Astrocyte (in vitro differentiated cells and primary cell): ENCODE measurements at regions not wholly inside any gene's neighbourhood (a gene's known extent, or its start where the extent isn't known, plus 50 kb on each side); places are given as distances from the start of the nearest gene placed in this dataset.

Experiments
- DNase-seq: peaks from one replicate; pipeline ENCODE4 v3.0.0-alpha.2; 2010; ENCODE audit warnings: low read depth
- FAIRE-seq: peaks from 2 replicates; lab custom pipeline; 2011; peaks lifted over from hg19 to GRCh38; lab: Jason Lieb, UNC
- H2AFZ ChIP-seq: 2 replicates; pipeline ENCODE4 v1.6.0; 2012; ENCODE audit warnings: low read depth, low read length, inconsistent platforms
- H3K27ac ChIP-seq: 2 replicates; pipeline ENCODE4 v1.5.1; 2011; ENCODE audit warnings: low read depth, low read length, inconsistent platforms
- H3K27me3 ChIP-seq: 2 replicates; pipeline ENCODE4 v1.6.0; 2011; ENCODE audit warnings: low read length, inconsistent platforms; ENCODE audit not compliant: insufficient read depth
- H3K36me3 ChIP-seq: 2 replicates; pipeline ENCODE4 v1.5.1; 2011; ENCODE audit warnings: low read length, inconsistent platforms; ENCODE audit not compliant: insufficient read depth
- H3K4me1 ChIP-seq: 2 replicates; pipeline ENCODE4 v1.5.1; 2011; ENCODE audit warnings: low read length, inconsistent platforms; ENCODE audit not compliant: insufficient read depth
- H3K4me2 ChIP-seq: 2 replicates; pipeline ENCODE4 v1.6.0; 2012; ENCODE audit warnings: low read length, inconsistent platforms
- H3K4me3 ChIP-seq: 2 replicates; pipeline ENCODE4 v1.5.1; 2011; ENCODE audit warnings: low read depth, mild to moderate bottlenecking, low read length, inconsistent platforms; ENCODE audit not compliant: insufficient read depth
- H3K79me2 ChIP-seq: 2 replicates; pipeline ENCODE4 v1.6.0; 2012; ENCODE audit warnings: mild to moderate bottlenecking, low read length, inconsistent platforms; ENCODE audit not compliant: insufficient read depth
- H3K9ac ChIP-seq: 2 replicates; pipeline ENCODE4 v1.6.0; 2012; ENCODE audit warnings: mild to moderate bottlenecking, low read length, inconsistent platforms
- H3K9me3 ChIP-seq: 2 replicates; pipeline ENCODE4 v1.5.1; 2012; ENCODE audit warnings: low read depth, mild to moderate bottlenecking, low read length, inconsistent platforms; ENCODE audit not compliant: insufficient read depth
- H4K20me1 ChIP-seq: 2 replicates; pipeline ENCODE4 v1.6.0; 2012; ENCODE audit warnings: low read length, inconsistent platforms; ENCODE audit not compliant: insufficient read depth
- H3K27ac Mint-ChIP-seq: one replicate; pipeline ENCODE4 v1.8.0; 2021; ENCODE audit warnings: mild to moderate bottlenecking, mixed read lengths; ENCODE audit not compliant: unreplicated experiment
- H3K27me3 Mint-ChIP-seq: one replicate; pipeline ENCODE4 v1.8.0; 2021; ENCODE audit warnings: low read depth, mixed read lengths; ENCODE audit not compliant: unreplicated experiment
- H3K36me3 Mint-ChIP-seq: one replicate; pipeline ENCODE4 v1.8.0; 2021; ENCODE audit warnings: low read depth, mixed read lengths; ENCODE audit not compliant: unreplicated experiment
- H3K4me1 Mint-ChIP-seq: one replicate; pipeline ENCODE4 v1.8.0; 2021; ENCODE audit warnings: low read depth, mixed read lengths; ENCODE audit not compliant: unreplicated experiment
- H3K4me3 Mint-ChIP-seq: one replicate; pipeline ENCODE4 v1.8.0; 2021; ENCODE audit warnings: mild to moderate bottlenecking, moderate library complexity, mixed read lengths; ENCODE audit not compliant: unreplicated experiment
- H3K9me3 Mint-ChIP-seq: one replicate; pipeline ENCODE4 v1.8.0; 2021; ENCODE audit warnings: mild to moderate bottlenecking, mixed read lengths; ENCODE audit not compliant: unreplicated experiment
- EZH2 ChIP-seq: IDR thresholded peaks from 2 replicates; pipeline ENCODE4 v1.6.1; 2012; ENCODE audit warnings: mild to moderate bottlenecking, low read length, inconsistent platforms; ENCODE audit not compliant: insufficient read depth
- TF ChIP-seq, protein P1 (sequence below): IDR thresholded peaks from 2 replicates; pipeline ENCODE4 v1.5.1; 2011; ENCODE audit warnings: low read depth, mild to moderate bottlenecking, inconsistent platforms, low read length, moderate library complexity; ENCODE audit not compliant: insufficient read depth

DNA sequence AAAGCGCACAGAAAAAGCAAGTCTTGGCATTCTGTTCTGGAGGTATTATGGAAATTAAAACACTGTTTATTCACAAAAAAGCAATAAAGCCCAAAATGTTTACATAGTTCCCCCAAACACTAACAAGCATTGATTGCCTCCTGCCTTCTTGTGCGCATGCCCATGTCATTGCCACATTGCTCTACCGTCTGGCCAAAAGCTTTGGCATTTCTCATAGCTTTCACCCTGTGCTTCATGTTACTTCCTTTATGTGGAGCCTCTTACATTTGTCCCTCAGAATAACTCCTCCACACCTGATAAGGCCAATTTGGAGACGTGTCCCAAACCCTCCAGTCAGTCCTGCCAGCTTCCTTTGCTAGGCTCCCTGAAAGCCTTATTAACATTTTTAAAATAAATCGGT lies 680.8 kb downstream of the GBE1 start:
- H3K27ac Mint-ChIP-seq = no peak overlapping the region
- H3K36me3 Mint-ChIP-seq = no peaks in the 10 kb centered on the region
- FAIRE-seq = no peak
- no peak overlapping the region for H3K27ac ChIP-seq
- H3K4me1 ChIP-seq = no peaks in the 10 kb centered on the region
- no peak overlapping the region for H3K9ac ChIP-seq
- H4K20me1 ChIP-seq = no peaks in the 10 kb centered on the region
- H2AFZ ChIP-seq = no peak overlapping the region
- no peaks in the 10 kb centered on the region for H3K27me3 Mint-ChIP-seq
- no peaks in the 10 kb centered on the region for H3K79me2 ChIP-seq
- TF ChIP-seq EZH2 = no peak
- TF ChIP-seq, protein P1, sequence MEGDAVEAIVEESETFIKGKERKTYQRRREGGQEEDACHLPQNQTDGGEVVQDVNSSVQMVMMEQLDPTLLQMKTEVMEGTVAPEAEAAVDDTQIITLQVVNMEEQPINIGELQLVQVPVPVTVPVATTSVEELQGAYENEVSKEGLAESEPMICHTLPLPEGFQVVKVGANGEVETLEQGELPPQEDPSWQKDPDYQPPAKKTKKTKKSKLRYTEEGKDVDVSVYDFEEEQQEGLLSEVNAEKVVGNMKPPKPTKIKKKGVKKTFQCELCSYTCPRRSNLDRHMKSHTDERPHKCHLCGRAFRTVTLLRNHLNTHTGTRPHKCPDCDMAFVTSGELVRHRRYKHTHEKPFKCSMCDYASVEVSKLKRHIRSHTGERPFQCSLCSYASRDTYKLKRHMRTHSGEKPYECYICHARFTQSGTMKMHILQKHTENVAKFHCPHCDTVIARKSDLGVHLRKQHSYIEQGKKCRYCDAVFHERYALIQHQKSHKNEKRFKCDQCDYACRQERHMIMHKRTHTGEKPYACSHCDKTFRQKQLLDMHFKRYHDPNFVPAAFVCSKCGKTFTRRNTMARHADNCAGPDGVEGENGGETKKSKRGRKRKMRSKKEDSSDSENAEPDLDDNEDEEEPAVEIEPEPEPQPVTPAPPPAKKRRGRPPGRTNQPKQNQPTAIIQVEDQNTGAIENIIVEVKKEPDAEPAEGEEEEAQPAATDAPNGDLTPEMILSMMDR = no peak
- H3K4me3 ChIP-seq = no peak overlapping the region
- no peak overlapping the region for H3K4me2 ChIP-seq
- H3K4me1 Mint-ChIP-seq = no peaks in the 10 kb centered on the region
- no peak for DNase-seq
- no peaks in the 10 kb centered on the region for H3K36me3 ChIP-seq
- H3K9me3 ChIP-seq = no peaks in the 10 kb centered on the region
- no peaks in the 10 kb centered on the region for H3K9me3 Mint-ChIP-seq
- H3K27me3 ChIP-seq = no peaks in the 10 kb centered on the region
- H3K4me3 Mint-ChIP-seq = no peak overlapping the region

DNA sequence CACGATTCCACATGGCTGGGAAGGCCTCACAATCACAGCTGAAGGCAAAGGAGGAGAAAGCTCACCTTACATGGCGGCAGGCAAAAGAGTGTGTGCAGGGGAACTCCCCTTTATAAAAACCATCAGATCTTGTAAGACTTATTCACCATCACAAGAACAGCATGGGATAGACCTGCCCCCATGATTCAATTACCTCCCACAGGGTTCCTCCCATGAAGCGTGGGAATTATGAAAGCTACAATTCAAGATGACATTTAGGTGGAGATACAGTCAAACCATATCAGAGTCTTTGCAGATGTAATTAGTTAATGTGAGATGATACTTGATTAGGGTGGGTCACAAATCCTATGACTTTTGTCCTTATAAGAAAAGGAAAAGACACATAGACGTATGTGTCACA lies 688.9 kb downstream of the GBE1 start:
- Histone ChIP-seq H3K4me3 (no peak overlapping the region), H3K36me3 (no peaks in the 10 kb centered on the region), H3K27me3 (no peaks in the 10 kb centered on the region), H3K4me1 (no peaks in the 10 kb centered on the region), H3K27ac (no peak overlapping the region), H3K9ac (no peak overlapping the region), H2AFZ (no peak overlapping the region), H4K20me1 (no peaks in the 10 kb centered on the region), H3K9me3 (no peaks in the 10 kb centered on the region), H3K79me2 (no peaks in the 10 kb centered on the region), H3K4me2 (no peak overlapping the region)
- TF ChIP-seq EZH2 = no peak
- TF ChIP-seq, protein P1 = no peak
- H3K27ac Mint-ChIP-seq = no peak overlapping the region
- H3K4me3 Mint-ChIP-seq = no peak overlapping the region
- H3K36me3 Mint-ChIP-seq = peaks cover 5% of the 10 kb centered on the region
- FAIRE-seq (no peak), DNase-seq (no peak)
- H3K27me3 Mint-ChIP-seq = no peaks in the 10 kb centered on the region
- H3K9me3 Mint-ChIP-seq = peaks cover 4% of the 10 kb centered on the region
- H3K4me1 Mint-ChIP-seq = no peaks in the 10 kb centered on the region

GRCh38 chr3:81068546-81068945 lies 692.9 kb downstream of the GBE1 start:
- H3K36me3 Mint-ChIP-seq = peaks cover 5% of the 10 kb centered on the region

More at GRCh38 chr3:81068546-81068945, 692.9 kb downstream of the GBE1 start:
- H3K4me1 Mint-ChIP-seq = no peaks in the 10 kb centered on the region
- H3K27me3 Mint-ChIP-seq = no peaks in the 10 kb centered on the region
- TF ChIP-seq, protein P1 = no peak
- TF ChIP-seq EZH2 = no peak
- no peak for FAIRE-seq
- Histone ChIP-seq H3K27ac (no peak overlapping the region), H3K27me3 (no peaks in the 10 kb centered on the region), H3K9ac (no peak overlapping the region), H3K4me2 (no peak overlapping the region), H2AFZ (no peak overlapping the region), H3K9me3 (no peaks in the 10 kb centered on the region), H4K20me1 (no peaks in the 10 kb centered on the region), H3K4me3 (no peak overlapping the region), H3K36me3 (no peaks in the 10 kb centered on the region), H3K79me2 (no peaks in the 10 kb centered on the region), H3K4me1 (no peaks in the 10 kb centered on the region)
- H3K27ac Mint-ChIP-seq = no peak overlapping the region
- peaks cover 13% of the 10 kb centered on the region for H3K9me3 Mint-ChIP-seq
- no peak overlapping the region for H3K4me3 Mint-ChIP-seq
- DNase-seq = no peak
